GM23338 (cell line): ENCODE measurements at regions not wholly inside any gene's neighbourhood (a gene's known extent, or its start where the extent isn't known, plus 50 kb on each side); places are given as distances from the start of the nearest gene placed in this dataset.

Source experiments
- CREB1 ChIP-seq: fragments of 250-450 bp; sonication (Bioruptor Pico); IDR thresholded peaks from 2 replicates; pipeline ENCODE4 v1.5.0; 2020; ENCODE audit warnings: low read depth, mild to moderate bottlenecking, moderate library complexity
- EZH2 ChIP-seq: fragments of 200-600 bp; sonication (generic); IDR thresholded peaks from one replicate; pipeline ENCODE4 v1.8.0; 2017; ENCODE audit warnings: antibody characterized with exemption, mild to moderate bottlenecking, low read depth; ENCODE audit not compliant: unreplicated experiment
- EZH2phosphoT487 ChIP-seq: fragments of 200-600 bp; sonication (generic); IDR thresholded peaks from one replicate; pipeline ENCODE4 v1.8.1; 2018; ENCODE audit warnings: antibody characterized with exemption; ENCODE audit not compliant: unreplicated experiment
- JUNB ChIP-seq: IDR thresholded peaks from one replicate; pipeline ENCODE4 v1.6.1; 2016; ENCODE audit warnings: antibody characterized with exemption; ENCODE audit not compliant: unreplicated experiment
- TF ChIP-seq, protein P1 (sequence below), 2 experiments: fragments of 200-600 bp in 1 of 2; sonication (generic) in 1 of 2; conservative IDR thresholded peaks; 2 replicates each; pipeline versions ENCODE4 v1.5.1 to v1.6.1; 2016 to 2017; ENCODE audit warnings: antibody characterized with exemption in 2 of 2, low read depth in 2 of 2, mild to moderate bottlenecking in 2 of 2, moderate library complexity in 1 of 2
- TF ChIP-seq, protein P2 (sequence below): fragments of 250-450 bp; sonication (Bioruptor Pico); IDR thresholded peaks from 2 replicates; pipeline ENCODE4 v1.5.0; 2020; ENCODE audit warnings: mild to moderate bottlenecking, moderate library complexity

DNA sequence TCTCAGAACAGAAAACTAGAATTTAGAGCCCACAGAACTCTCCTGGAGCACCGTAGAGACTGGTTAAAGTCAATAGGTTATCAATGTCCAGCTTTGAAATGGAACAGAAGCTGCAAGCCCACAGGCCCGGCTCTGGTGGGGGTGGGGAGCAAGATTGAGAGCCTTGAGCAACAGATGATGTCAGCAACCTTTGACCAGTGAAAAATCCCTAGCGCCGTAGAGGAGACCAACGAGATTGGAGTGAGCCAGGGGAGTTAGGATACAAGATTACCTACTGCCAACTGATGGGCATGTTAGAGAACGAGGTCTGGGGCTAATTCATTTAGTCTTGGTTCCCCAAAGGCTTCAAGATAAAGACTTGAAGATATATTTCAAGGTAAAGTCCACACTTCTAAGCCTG, 345.5 kb upstream of the LMCD1 start:
- no peak for TF ChIP-seq JUNB
- TF ChIP-seq, protein P1, sequence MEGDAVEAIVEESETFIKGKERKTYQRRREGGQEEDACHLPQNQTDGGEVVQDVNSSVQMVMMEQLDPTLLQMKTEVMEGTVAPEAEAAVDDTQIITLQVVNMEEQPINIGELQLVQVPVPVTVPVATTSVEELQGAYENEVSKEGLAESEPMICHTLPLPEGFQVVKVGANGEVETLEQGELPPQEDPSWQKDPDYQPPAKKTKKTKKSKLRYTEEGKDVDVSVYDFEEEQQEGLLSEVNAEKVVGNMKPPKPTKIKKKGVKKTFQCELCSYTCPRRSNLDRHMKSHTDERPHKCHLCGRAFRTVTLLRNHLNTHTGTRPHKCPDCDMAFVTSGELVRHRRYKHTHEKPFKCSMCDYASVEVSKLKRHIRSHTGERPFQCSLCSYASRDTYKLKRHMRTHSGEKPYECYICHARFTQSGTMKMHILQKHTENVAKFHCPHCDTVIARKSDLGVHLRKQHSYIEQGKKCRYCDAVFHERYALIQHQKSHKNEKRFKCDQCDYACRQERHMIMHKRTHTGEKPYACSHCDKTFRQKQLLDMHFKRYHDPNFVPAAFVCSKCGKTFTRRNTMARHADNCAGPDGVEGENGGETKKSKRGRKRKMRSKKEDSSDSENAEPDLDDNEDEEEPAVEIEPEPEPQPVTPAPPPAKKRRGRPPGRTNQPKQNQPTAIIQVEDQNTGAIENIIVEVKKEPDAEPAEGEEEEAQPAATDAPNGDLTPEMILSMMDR (conservative IDR thresholded peaks at IDR 0.05; ENCODE audit: low read depth in 2 of 2): no peak
- TF ChIP-seq EZH2phosphoT487: no peak
- no peak for TF ChIP-seq EZH2
- TF ChIP-seq, protein P2, sequence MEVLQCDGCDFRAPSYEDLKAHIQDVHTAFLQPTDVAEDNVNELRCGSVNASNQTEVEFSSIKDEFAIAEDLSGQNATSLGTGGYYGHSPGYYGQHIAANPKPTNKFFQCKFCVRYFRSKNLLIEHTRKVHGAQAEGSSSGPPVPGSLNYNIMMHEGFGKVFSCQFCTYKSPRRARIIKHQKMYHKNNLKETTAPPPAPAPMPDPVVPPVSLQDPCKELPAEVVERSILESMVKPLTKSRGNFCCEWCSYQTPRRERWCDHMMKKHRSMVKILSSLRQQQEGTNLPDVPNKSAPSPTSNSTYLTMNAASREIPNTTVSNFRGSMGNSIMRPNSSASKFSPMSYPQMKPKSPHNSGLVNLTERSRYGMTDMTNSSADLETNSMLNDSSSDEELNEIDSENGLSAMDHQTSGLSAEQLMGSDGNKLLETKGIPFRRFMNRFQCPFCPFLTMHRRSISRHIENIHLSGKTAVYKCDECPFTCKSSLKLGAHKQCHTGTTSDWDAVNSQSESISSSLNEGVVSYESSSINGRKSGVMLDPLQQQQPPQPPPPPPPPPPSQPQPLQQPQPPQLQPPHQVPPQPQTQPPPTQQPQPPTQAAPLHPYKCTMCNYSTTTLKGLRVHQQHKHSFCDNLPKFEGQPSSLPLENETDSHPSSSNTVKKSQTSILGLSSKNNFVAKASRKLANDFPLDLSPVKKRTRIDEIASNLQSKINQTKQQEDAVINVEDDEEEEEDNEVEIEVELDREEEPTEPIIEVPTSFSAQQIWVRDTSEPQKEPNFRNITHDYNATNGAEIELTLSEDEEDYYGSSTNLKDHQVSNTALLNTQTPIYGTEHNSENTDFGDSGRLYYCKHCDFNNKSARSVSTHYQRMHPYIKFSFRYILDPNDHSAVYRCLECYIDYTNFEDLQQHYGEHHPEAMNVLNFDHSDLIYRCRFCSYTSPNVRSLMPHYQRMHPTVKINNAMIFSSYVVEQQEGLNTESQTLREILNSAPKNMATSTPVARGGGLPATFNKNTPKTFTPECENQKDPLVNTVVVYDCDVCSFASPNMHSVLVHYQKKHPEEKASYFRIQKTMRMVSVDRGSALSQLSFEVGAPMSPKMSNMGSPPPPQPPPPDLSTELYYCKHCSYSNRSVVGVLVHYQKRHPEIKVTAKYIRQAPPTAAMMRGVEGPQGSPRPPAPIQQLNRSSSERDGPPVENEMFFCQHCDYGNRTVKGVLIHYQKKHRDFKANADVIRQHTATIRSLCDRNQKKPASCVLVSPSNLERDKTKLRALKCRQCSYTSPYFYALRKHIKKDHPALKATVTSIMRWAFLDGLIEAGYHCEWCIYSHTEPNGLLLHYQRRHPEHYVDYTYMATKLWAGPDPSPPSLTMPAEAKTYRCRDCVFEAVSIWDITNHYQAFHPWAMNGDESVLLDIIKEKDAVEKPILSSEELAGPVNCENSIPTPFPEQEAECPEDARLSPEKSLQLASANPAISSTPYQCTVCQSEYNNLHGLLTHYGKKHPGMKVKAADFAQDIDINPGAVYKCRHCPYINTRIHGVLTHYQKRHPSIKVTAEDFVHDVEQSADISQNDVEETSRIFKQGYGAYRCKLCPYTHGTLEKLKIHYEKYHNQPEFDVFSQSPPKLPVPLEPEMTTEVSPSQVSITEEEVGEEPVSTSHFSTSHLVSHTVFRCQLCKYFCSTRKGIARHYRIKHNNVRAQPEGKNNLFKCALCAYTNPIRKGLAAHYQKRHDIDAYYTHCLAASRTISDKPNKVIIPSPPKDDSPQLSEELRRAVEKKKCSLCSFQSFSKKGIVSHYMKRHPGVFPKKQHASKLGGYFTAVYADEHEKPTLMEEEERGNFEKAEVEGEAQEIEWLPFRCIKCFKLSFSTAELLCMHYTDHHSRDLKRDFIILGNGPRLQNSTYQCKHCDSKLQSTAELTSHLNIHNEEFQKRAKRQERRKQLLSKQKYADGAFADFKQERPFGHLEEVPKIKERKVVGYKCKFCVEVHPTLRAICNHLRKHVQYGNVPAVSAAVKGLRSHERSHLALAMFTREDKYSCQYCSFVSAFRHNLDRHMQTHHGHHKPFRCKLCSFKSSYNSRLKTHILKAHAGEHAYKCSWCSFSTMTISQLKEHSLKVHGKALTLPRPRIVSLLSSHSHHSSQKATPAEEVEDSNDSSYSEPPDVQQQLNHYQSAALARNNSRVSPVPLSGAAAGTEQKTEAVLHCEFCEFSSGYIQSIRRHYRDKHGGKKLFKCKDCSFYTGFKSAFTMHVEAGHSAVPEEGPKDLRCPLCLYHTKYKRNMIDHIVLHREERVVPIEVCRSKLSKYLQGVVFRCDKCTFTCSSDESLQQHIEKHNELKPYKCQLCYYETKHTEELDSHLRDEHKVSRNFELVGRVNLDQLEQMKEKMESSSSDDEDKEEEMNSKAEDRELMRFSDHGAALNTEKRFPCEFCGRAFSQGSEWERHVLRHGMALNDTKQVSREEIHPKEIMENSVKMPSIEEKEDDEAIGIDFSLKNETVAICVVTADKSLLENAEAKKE (CRISPR knock-in tag): no peak
- no peak for TF ChIP-seq CREB1 (CRISPR knock-in tag)
